Activated CD4-positive, alpha-beta T cell treated with anti-CD3 and anti-CD28 coated beads, Interleukin-2, amount 50 U/mL, for 16 hours (primary cell): ENCODE measurements at regions not wholly inside any gene's neighbourhood (a gene's known extent, or its start where the extent isn't known, plus 50 kb on each side); places are given as distances from the start of the nearest gene placed in this dataset.

ENCODE experiments used
- DNase-seq: peaks from one replicate; pipeline ENCODE4 v3.0.0-alpha.2; 2020

GRCh38 chr3:62982795-62983455, 107.7 kb upstream of the CADPS start:
- no peak for DNase-seq

DNA sequence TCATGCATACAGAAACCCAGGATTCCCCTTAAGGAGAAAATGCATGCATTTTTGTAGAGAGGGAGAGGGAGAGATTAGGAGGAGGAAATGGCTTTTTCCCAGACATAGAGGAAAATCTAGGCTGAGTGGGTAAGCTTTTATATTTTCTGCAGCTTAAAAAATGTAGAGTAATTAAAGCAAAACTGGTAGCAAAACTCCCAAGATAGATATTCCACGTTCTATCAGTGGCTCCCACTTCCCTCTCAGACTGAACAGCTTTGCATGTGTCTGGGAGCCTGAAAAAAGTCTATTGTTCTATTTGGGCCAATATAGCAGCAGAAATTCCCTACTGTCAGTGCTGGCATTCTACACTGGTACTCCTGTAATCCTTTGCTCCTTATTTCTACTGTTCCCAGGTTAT, 110.8 kb upstream of the CADPS start:
- no peak for DNase-seq

- DNase-seq = no peak
Measured at GRCh38 chr3:62987721-62988120, 112.5 kb upstream of the CADPS start.

DNA sequence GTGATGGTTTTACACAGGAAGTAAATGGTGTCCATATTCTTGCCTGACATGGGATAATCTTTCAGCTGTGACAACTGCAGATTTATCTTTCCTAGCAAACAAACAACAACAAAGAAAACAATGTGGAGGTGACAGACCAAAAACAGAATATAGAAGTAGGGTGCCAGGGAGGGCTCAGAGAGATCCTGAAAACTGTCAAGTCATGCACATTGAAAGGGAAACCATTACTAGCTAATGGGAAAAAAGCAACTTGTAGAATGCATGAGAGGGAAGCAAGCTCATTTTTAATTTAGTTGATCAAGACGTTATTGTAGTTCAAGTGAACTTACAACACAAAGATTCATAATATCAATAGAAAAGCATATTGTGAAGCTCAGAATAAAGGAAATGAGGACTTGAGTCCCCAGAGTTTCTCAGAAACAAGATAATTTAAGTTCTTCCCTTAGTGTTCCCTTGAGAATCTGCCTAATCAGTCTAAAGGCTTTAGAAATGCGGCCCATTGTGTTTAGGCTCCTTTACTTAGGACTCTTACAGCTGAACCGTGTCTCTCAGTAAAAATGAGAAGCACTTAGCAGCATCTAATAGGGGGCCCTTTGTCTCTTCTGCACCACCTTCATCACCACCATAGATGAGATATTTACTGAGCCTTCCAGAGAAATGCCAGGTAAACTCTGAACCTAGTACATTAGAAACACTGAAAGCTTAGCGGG, 115.6 kb upstream of the CADPS start:
- no peak for DNase-seq

DNA sequence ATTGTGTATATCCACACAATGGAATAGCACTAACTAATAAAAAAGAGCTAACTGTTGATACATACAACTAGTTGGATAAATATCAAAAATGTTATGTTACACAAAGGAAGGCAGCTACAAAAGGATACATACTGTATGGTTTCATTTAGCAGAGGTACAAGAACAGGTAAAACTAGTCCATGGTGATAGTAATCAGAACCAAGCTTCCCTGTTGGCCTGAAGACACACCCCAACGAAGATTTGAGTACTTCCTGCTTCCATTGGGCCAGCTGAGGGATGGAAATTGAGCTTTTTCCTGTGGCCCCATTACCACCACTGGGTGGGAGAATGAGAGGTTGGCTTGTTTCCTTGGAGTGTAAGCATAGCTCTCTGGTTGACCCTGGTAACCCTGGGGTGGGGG, 117.3 kb upstream of the CADPS start:
- no peak for DNase-seq

DNA sequence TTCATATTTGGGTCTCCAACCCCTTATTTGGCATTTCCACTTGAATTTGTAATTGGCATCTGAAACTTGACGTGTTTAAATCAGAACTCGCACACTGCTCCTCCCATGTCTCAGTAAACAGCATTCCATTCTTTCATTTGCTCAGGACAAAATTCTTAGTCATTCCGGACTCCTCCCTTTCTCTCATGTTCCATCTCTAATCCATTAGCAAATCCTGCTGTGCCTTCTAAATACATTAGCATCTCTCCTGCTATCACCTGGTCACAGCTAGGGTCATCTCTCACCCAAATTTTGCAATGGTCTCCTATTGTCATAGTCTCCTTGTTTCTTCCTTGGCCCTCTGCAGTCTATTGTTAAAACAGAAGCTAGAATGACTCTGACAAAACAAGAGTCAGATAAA, 119.9 kb upstream of the CADPS start:
- DNase-seq = no peak

- no peak for DNase-seq
Measured at GRCh38 chr3:62995530-62995929, 120.3 kb upstream of the CADPS start.

- DNase-seq = no peak
Measured at GRCh38 chr3:62997369-62997768, 122.2 kb upstream of the CADPS start.

- no peak for DNase-seq
Measured at GRCh38 chr3:62999158-62999557, 123.9 kb upstream of the CADPS start.

GRCh38 chr3:62999791-63000190, 124.6 kb upstream of the CADPS start:
- DNase-seq = no peak

GRCh38 chr3:63004448-63004847, 129.2 kb upstream of the CADPS start:
- DNase-seq = no peak

DNA sequence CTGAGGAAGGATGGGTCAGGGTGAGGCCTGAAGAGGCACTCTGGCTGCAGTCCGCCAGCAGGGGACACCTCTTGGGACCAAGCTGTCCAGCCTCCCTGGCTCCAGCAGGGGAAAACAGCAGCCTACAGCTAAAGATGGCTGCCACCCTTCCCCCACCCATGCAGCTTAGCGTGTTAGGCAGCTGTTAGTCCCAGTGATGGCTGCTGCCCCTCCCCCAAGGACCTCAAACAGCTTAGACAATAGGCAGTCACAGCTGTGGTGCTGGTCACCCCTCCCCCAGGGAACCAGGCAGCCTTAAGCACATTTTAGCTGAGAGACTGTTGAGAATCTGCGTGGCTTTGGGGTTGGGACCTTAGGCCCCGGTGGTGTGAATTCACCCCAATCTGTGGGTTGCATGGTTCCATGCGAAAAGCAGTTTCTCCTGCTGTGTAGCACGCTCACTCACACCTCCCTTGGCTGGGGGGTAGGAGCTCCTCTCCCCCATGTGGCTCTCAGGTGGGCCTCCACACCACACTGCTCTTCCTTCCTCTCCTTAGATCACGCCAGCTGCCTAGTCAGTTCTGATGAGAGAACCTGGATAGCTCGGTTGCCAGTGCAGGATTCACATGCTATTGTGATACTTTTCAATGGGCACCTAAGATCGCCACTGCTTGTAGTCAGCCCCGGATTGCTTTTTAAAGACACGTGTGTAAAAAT, 140.5 kb upstream of the CADPS start:
- no peak for DNase-seq

- no peak for DNase-seq
Measured at GRCh38 chr3:63022114-63022513, 146.9 kb upstream of the CADPS start.

- no peak for DNase-seq
Measured at GRCh38 chr3:63026722-63027121, 151.5 kb upstream of the CADPS start.

- no peak for DNase-seq
Measured at GRCh38 chr3:63029326-63029725, 154.1 kb upstream of the CADPS start.

DNA sequence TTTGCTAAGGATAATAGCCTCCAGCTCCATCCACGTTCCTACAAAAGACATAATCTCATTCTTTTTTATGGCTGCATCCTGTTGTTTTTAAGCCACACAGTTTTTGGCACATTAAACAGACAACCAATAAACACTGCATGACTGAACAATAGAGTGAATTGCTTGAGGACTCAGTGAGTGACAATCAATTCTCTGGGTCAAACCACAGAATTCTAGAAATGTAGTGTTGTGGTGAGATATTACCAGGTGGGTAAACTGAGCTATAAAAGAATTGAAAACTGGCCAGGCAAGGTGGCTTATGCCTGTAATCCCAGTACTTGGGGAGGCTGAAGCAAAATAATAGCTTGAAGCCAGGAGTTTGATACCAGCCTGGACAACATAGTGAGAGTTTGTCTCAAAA, 154.7 kb upstream of the CADPS start:
- DNase-seq = no peak

DNA sequence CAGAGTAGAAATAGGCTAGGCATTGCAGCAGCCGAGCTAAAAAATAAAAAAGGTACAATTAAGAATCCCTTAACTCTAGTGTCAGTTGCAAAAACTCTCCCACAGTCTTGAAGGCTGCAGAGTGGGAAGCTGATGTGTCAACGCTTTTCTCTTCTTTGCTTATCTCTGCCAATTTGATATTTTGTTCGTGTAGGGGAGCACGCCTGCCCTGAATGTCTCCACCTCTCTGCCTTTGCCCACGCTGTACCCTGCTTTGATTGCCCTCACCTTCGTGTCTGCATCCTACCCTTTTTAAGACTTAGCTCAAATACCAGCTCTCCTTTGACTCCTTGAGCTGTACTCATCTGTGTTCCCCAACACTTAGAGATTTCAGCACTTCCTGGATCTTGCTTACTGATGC, 155.4 kb upstream of the CADPS start:
- DNase-seq = no peak

- DNase-seq = no peak
Measured at GRCh38 chr3:63032881-63033280, 157.7 kb upstream of the CADPS start.

DNA sequence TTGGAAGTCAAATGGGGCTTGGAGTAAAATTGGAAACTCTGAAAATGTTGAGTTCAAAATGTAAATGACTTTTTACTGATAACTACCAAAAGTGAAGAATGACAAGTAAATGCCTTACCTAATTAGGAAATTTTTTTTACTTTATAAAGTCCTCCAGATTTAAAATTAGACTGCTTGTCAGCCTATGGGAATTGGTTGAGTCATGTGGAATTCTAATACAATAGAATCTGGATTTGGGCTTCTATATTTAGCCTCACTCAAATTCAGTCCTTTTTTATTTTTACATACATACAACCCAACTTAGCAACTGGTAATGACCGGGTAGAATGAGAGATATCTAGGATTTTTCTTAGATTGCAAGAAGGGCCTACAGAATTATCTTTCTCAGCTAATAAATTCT, 158.9 kb upstream of the CADPS start:
- DNase-seq = no peak

DNA sequence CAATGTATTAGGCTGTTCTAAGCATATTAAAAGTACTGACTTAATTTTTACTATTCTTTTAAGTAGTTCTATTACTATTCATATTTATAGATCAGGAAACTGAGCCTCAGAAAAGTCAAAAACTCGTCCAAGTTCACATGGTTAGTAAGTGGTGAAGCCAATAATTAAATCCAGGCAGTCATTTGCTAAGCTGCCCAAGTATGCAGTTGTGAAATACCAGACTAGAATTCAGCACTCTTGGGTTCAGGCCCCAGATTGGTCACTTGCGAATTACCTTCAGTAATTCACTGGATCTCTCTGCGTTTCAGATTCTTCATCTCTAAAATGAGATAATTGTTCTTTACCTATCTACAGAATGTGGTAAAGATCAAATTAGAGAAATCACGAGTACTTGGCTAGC, 161.9 kb upstream of the CADPS start:
- DNase-seq = no peak

GRCh38 chr3:63042833-63043232, 167.6 kb upstream of the CADPS start:
- DNase-seq = no peak

- no peak for DNase-seq
Measured at GRCh38 chr3:63043631-63044030, 168.4 kb upstream of the CADPS start.

DNA sequence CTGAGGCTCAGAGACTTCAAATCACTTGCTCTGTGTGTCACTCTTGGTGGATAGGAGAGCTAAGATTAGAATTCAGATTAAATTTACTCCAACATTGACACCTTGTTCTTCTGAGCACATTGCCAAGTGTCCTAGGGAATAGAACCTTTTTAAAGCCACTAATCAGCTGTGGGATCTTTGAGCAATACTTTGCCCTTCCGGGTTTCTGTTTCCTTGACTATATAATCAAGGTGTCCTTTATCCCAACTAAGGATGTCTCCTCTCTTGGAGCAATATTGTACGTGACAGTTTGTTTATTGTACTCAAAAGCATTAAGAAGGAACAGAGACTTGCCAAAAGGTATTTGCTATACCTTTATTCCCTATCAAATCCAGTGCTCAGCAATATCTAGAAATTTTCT, 170.9 kb upstream of the CADPS start:
- no peak for DNase-seq

- no peak for DNase-seq
Measured at GRCh38 chr3:63046580-63046979, 171.4 kb upstream of the CADPS start.
